ENCODE measurements at regions not wholly inside any gene's neighbourhood (a gene's known extent, or its start where the extent isn't known, plus 50 kb on each side); places are given as distances from the start of the nearest gene placed in this dataset.

GRCh38 chr2:144082327-144082726 is 437.6 kb downstream of the ZEB2 start:
- in situ Hi-C loops (cut with HindIII; ENCODE audit: low pct_ligation_motif_present, low sequenced_read_pairs): no loop called here
- DNase-seq: no peak
- Histone ChIP-seq H3K4me3 (ENCODE audit: low read depth, low read length) (no peak overlapping the region), H3K27me3 (replicated peaks) (no peaks in the 10 kb centered on the region), H3K27ac (no peak overlapping the region), H3K36me3 (replicated peaks) (no peaks in the 10 kb centered on the region)
- no peak for TF ChIP-seq CTCF (IDR thresholded peaks at IDR 0.05; ENCODE audit: low read depth, low read length, missing control alignments)

GRCh38 chr2:144081272-144081671 is 438.6 kb downstream of the ZEB2 start:
- TF ChIP-seq CTCF (IDR thresholded peaks at IDR 0.05; ENCODE audit: low read depth, low read length, missing control alignments): no peak
- H3K27me3 ChIP-seq (replicated peaks): no peaks in the 10 kb centered on the region
- no peaks in the 10 kb centered on the region for H3K36me3 ChIP-seq (replicated peaks)
- in situ Hi-C loops (cut with HindIII; ENCODE audit: low pct_ligation_motif_present, low sequenced_read_pairs): no loop called here
- no peak overlapping the region for H3K4me3 ChIP-seq (ENCODE audit: low read depth, low read length)
- DNase-seq: no peak
- no peak overlapping the region for H3K27ac ChIP-seq

- H3K27ac ChIP-seq: no peak overlapping the region
- in situ Hi-C loops (cut with HindIII; ENCODE audit: low pct_ligation_motif_present, low sequenced_read_pairs): no loop called here
- H3K36me3 ChIP-seq (replicated peaks): no peaks in the 10 kb centered on the region
- H3K27me3 ChIP-seq (replicated peaks): no peaks in the 10 kb centered on the region
- TF ChIP-seq CTCF (IDR thresholded peaks at IDR 0.05; ENCODE audit: low read depth, low read length, missing control alignments): no peak
- no peak overlapping the region for H3K4me3 ChIP-seq (ENCODE audit: low read depth, low read length)
- DNase-seq: no peak
Measured at GRCh38 chr2:144079803-144080202, 440.1 kb downstream of the ZEB2 start.

GRCh38 chr2:144078802-144079724 is 440.9 kb downstream of the ZEB2 start:
- Histone ChIP-seq H3K36me3 (replicated peaks) (no peaks in the 10 kb centered on the region), H3K27me3 (replicated peaks) (no peaks in the 10 kb centered on the region), H3K4me3 (ENCODE audit: low read depth, low read length) (no peak overlapping the region), H3K27ac (no peak overlapping the region)
- in situ Hi-C loops (cut with HindIII; ENCODE audit: low pct_ligation_motif_present, low sequenced_read_pairs): no loop called here
- no peak for TF ChIP-seq CTCF (IDR thresholded peaks at IDR 0.05; ENCODE audit: low read depth, low read length, missing control alignments)
- DNase-seq: no peak

GRCh38 chr2:144078106-144078505 is 441.8 kb downstream of the ZEB2 start:
- in situ Hi-C loops (cut with HindIII; ENCODE audit: low pct_ligation_motif_present, low sequenced_read_pairs): no loop called here
- H3K27me3 ChIP-seq (replicated peaks): no peaks in the 10 kb centered on the region
- DNase-seq: no peak
- H3K36me3 ChIP-seq (replicated peaks): no peaks in the 10 kb centered on the region
- TF ChIP-seq CTCF (IDR thresholded peaks at IDR 0.05; ENCODE audit: low read depth, low read length, missing control alignments): no peak
- no peak overlapping the region for H3K4me3 ChIP-seq (ENCODE audit: low read depth, low read length)
- H3K27ac ChIP-seq: no peak overlapping the region

Data from brain microvascular endothelial cell (primary cell).